Testis (tissue), 2 donors: ENCODE measurements at regions not wholly inside any gene's neighbourhood (a gene's known extent, or its start where the extent isn't known, plus 50 kb on each side); places are given as distances from the start of the nearest gene placed in this dataset.
A peak's percentile ranks its signal among the peaks of the same experiment; 100 is the strongest.
"Not testable (repeated sequence)": the region's sequence is repeated elsewhere in the genome, so short reads cannot be mapped to it uniquely, and the experiment has no call there.

Experiments used
- DNase-seq: peaks from one replicate; pipeline ENCODE4 v3.0.0-alpha.2; 2019
- H3K27ac ChIP-seq, 2 donors: fragments of 200-600 bp; sonication (generic); one replicate each; pipeline ENCODE4 v1.5.1; 2019
- H3K27me3 ChIP-seq: fragments of 200-600 bp; sonication (generic); one replicate; pipeline ENCODE4 v1.5.1; 2019
- H3K36me3 ChIP-seq: fragments of 200-600 bp; sonication (generic); one replicate; pipeline ENCODE4 v1.5.1; 2017; ENCODE audit warnings: low read depth; ENCODE audit errors: missing control alignments
- H3K4me1 ChIP-seq: fragments of 200-600 bp; sonication (generic); one replicate; pipeline ENCODE4 v1.5.1; 2019
- H3K4me3 ChIP-seq, 2 donors: fragments of 200-600 bp; sonication (generic); one replicate each; pipeline ENCODE4 v1.5.1; 2017 to 2019
- H3K9me3 ChIP-seq: fragments of 200-600 bp; sonication (generic); one replicate; pipeline ENCODE4 v1.5.1; 2017
- CTCF ChIP-seq, 3 experiments: fragments of 450-650 bp in 2 of 3; fragments of 200-600 bp in 1 of 3; sonication (generic) in 1 of 3; IDR thresholded peaks; one replicate each; pipeline ENCODE4 v1.5.1; 2016 to 2019; ENCODE audit warnings: antibody characterized with exemption in 3 of 3, mild to moderate bottlenecking in 2 of 3, moderate library complexity in 1 of 3
- POLR2A ChIP-seq: fragments of 450-650 bp; IDR thresholded peaks from one replicate; pipeline ENCODE4 v1.6.1; 2017; ENCODE audit warnings: antibody characterized with exemption, mild to moderate bottlenecking, moderate library complexity
- WGBS, 2 donors: methylation state at CpG; one replicate each; pipeline ENCODE4 v1.1.5; 2018; 5-methylcytosine and 5-hydroxymethylcytosine counted together
- intact Hi-C: fragments of 100-400 bp; cut with DNase I; formaldehyde crosslinking; loops from one replicate; pipeline ENCODE4 v1.15.1; 2023; ENCODE audit warnings: low total_unique reads

- no peak for TF ChIP-seq CTCF (IDR thresholded peaks at IDR 0.05)
- TF ChIP-seq POLR2A = no peak
- DNase-seq = no peak
- intact Hi-C loops = no loop called here
- Histone ChIP-seq H3K9me3 (no peaks in the 10 kb centered on the region), H3K27me3 (no peaks in the 10 kb centered on the region), H3K4me1 (no peaks in the 10 kb centered on the region), H3K4me3 (no peak overlapping the region), H3K27ac (no peak overlapping the region), H3K36me3 (no peaks in the 10 kb centered on the region)
- 100% methylated on average over 1 of the region's 1 CpG for WGBS, 2 donors
These were observed 1146.8 kb downstream of the TUSC7 start for GRCh38 chr3:117856354-117856753.

- WGBS, 2 donors = 91 to 92% methylated on average over 2 of the region's 2 CpGs
- Histone ChIP-seq H3K4me1 (no peaks in the 10 kb centered on the region), H3K36me3 (no peaks in the 10 kb centered on the region), H3K4me3 (no peak overlapping the region), H3K27me3 (no peaks in the 10 kb centered on the region), H3K27ac (no peak overlapping the region), H3K9me3 (no peaks in the 10 kb centered on the region)
- TF ChIP-seq POLR2A (no peak), CTCF (IDR thresholded peaks at IDR 0.05) (no peak)
- no peak for DNase-seq
- intact Hi-C loops = no loop called here
These were observed 1153.6 kb downstream of the TUSC7 start for GRCh38 chr3:117863146-117863545.

- 95 to 97% methylated on average over 4 of the region's 4 CpGs for WGBS, 2 donors
- Histone ChIP-seq H3K4me3 (no peak overlapping the region), H3K4me1 (no peaks in the 10 kb centered on the region), H3K36me3 (no peaks in the 10 kb centered on the region), H3K27me3 (no peaks in the 10 kb centered on the region), H3K27ac (no peak overlapping the region), H3K9me3 (no peaks in the 10 kb centered on the region)
- intact Hi-C loops = no loop called here
- no peak for DNase-seq
- TF ChIP-seq POLR2A (no peak), CTCF (IDR thresholded peaks at IDR 0.05) (no peak)
These were observed 1155.8 kb downstream of the TUSC7 start for GRCh38 chr3:117865338-117865737.

- 75 to 80% methylated on average over 2 of the region's 2 CpGs for WGBS, 2 donors
- H3K27me3 ChIP-seq = no peaks in the 10 kb centered on the region
- H3K4me1 ChIP-seq = peaks cover 6% of the 10 kb centered on the region
- no peak for DNase-seq
- no peaks in the 10 kb centered on the region for H3K9me3 ChIP-seq
- no peak overlapping the region for H3K4me3 ChIP-seq
- H3K27ac ChIP-seq = no peak overlapping the region
- H3K36me3 ChIP-seq = no peaks in the 10 kb centered on the region
- TF ChIP-seq CTCF (IDR thresholded peaks at IDR 0.05) (no peak), POLR2A (no peak)
- intact Hi-C loops = no loop called here
These were observed 1159.2 kb downstream of the TUSC7 start for GRCh38 chr3:117868766-117869165.

- peak overlapping the region; percentile 58 to 87 for H3K27ac ChIP-seq
- H3K4me1 ChIP-seq = peaks cover 25% of the 10 kb centered on the region
- TF ChIP-seq CTCF (IDR thresholded peaks at IDR 0.05) (no peak), POLR2A (no peak)
- H3K27me3 ChIP-seq = no peaks in the 10 kb centered on the region
- H3K9me3 ChIP-seq = no peaks in the 10 kb centered on the region
- H3K36me3 ChIP-seq = no peaks in the 10 kb centered on the region
- no peak overlapping the region for H3K4me3 ChIP-seq
- intact Hi-C loops = no loop called here
- 65 to 66% methylated on average over 2 of the region's 2 CpGs for WGBS, 2 donors
- DNase-seq = no peak
These were observed 1162.4 kb downstream of the TUSC7 start for GRCh38 chr3:117871934-117872333.

GRCh38 chr3:117872594-117873248 lies 1161.9 kb downstream of the IGSF11 start:
- Histone ChIP-seq H3K4me1 (peaks cover 25% of the 10 kb centered on the region), H3K27ac (peak overlapping the region; percentile 58 to 87)
- H3K4me3 ChIP-seq, H3K9me3 ChIP-seq, intact Hi-C loops, DNase-seq, H3K36me3 ChIP-seq, H3K27me3 ChIP-seq: not testable (repeated sequence)
- WGBS, 2 donors = 60 to 63% methylated on average over 15 of the region's 15 CpGs
